Gastroesophageal sphincter (tissue), 4 donors: ENCODE measurements at regions not wholly inside any gene's neighbourhood (a gene's known extent, or its start where the extent isn't known, plus 50 kb on each side); places are given as distances from the start of the nearest gene placed in this dataset.

Experiments used
- ATAC-seq: fragments of 150-250 bp; one replicate; pipeline ENCODE4 v1.9.1; 2016; ENCODE audit warnings: mild to moderate bottlenecking, moderate library complexity
- H3K27ac ChIP-seq, 4 donors: fragments of 200-600 bp; sonication (generic) in 3 of 4; 1 replicate in 3 of 4; 2 replicates in 1 of 4; pipeline ENCODE4 v1.5.1; 2016 to 2019
- H3K27me3 ChIP-seq: fragments of 200-600 bp; sonication (generic); one replicate; pipeline ENCODE4 v1.5.1; 2019
- H3K36me3 ChIP-seq, 2 donors: fragments of 200-600 bp; sonication (generic); one replicate each; pipeline ENCODE4 v1.5.1; 2019; ENCODE audit warnings: control low read depth in 1 of 2
- H3K4me1 ChIP-seq, 3 donors: fragments of 200-600 bp; sonication (generic); 1 replicate in 2 of 3; 2 replicates in 1 of 3; pipeline ENCODE4 v1.5.1; 2016 to 2019; ENCODE audit warnings: control low read depth in 2 of 3
- H3K4me3 ChIP-seq, 2 donors: fragments of 200-600 bp; sonication (generic); one replicate each; pipeline ENCODE4 v1.5.1; 2019; ENCODE audit warnings: mild to moderate bottlenecking in 1 of 2, moderate library complexity in 1 of 2
- H3K9me3 ChIP-seq, 3 donors: fragments of 200-600 bp; sonication (generic); one replicate each; pipeline ENCODE4 v1.5.1; 2017 to 2019; ENCODE audit warnings: control low read depth in 2 of 3
- EP300 ChIP-seq: sonication (generic); formaldehyde crosslinking; IDR thresholded peaks from one replicate; pipeline ENCODE4 v1.6.1; 2017; ENCODE audit warnings: antibody characterized with exemption, mild to moderate bottlenecking
- POLR2A ChIP-seq, 2 donors: fragments of 450-650 bp; IDR thresholded peaks; one replicate each; pipeline ENCODE4 v1.6.1; 2017; ENCODE audit warnings: antibody characterized with exemption in 2 of 2, mild to moderate bottlenecking in 2 of 2, moderate library complexity in 1 of 2
- POLR2AphosphoS5 ChIP-seq: sonication (generic); formaldehyde crosslinking; IDR thresholded peaks from one replicate; pipeline ENCODE4 v1.6.1; 2017; ENCODE audit warnings: antibody characterized with exemption
- WGBS, 2 donors: methylation state at CpG; one replicate each; pipeline ENCODE4 v1.1.5; 2018; ENCODE audit warnings: low coverage in 1 of 2; 5-methylcytosine and 5-hydroxymethylcytosine counted together
- TF ChIP-seq, protein P1 (sequence below), 4 experiments: fragments of 200-600 bp in 2 of 4; fragments of 450-650 bp in 2 of 4; sonication (generic) in 1 of 4; IDR thresholded peaks; one replicate each; pipeline ENCODE4 v1.5.1; 2017 to 2019; ENCODE audit warnings: antibody characterized with exemption in 4 of 4, mild to moderate bottlenecking in 2 of 4, moderate library complexity in 2 of 4

DNA sequence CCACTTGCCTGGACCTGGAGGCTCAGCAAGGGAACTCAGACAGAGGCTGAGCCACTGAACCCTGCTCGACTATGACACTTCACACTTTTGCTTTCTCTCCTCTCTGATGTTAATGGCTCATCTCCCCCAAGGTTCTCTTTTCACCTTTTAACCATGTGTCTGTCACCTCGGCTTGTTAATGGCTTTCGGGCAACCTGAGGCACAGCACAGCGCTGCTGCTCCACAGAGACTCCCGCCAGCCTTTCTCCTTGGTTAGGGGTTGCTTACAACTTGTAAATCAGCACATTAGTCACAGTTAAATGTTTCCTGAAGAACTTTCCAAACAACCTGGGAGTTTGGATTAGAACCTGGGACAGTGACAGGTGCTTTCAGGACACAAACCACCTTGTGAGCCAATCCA lies 136.2 kb upstream of the TBX20 start:
- ATAC-seq = no peak
- Histone ChIP-seq H3K36me3 (no peaks in the 10 kb centered on the region), H3K27ac (no peak overlapping the region), H3K9me3 (no peaks in the 10 kb centered on the region), H3K27me3 (peaks cover 8% of the 10 kb centered on the region), H3K4me1 (no peaks in the 10 kb centered on the region), H3K4me3 (no peak overlapping the region)
- WGBS, 2 donors = 73 to 81% methylated on average over 4 of the region's 5 CpGs
- TF ChIP-seq EP300 (no peak), POLR2A (IDR thresholded peaks at IDR 0.05) (no peak), POLR2AphosphoS5 (no peak)
- TF ChIP-seq, protein P1, sequence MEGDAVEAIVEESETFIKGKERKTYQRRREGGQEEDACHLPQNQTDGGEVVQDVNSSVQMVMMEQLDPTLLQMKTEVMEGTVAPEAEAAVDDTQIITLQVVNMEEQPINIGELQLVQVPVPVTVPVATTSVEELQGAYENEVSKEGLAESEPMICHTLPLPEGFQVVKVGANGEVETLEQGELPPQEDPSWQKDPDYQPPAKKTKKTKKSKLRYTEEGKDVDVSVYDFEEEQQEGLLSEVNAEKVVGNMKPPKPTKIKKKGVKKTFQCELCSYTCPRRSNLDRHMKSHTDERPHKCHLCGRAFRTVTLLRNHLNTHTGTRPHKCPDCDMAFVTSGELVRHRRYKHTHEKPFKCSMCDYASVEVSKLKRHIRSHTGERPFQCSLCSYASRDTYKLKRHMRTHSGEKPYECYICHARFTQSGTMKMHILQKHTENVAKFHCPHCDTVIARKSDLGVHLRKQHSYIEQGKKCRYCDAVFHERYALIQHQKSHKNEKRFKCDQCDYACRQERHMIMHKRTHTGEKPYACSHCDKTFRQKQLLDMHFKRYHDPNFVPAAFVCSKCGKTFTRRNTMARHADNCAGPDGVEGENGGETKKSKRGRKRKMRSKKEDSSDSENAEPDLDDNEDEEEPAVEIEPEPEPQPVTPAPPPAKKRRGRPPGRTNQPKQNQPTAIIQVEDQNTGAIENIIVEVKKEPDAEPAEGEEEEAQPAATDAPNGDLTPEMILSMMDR (IDR thresholded peaks at IDR 0.05) = no peak

DNA sequence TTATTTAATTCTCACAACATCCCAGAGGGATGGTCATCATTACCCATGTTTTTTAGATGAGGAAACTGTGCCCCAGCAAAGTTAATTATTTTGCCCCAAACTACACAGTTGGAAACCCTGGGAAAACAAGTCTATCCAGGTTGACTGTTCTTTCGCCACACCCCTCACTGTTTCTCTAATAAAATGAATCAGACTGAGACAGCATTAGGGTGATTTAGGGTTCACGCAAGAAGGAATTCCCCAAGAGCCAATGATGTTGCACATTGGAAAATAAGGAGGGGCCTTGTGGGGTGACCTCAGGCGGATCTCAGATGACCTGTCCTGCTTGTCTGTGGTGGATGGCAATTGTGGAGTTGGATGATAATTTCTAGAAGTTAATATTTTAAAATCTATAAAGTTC lies 135.7 kb upstream of the TBX20 start:
- no peak overlapping the region for H3K4me3 ChIP-seq
- WGBS, 2 donors = 80 to 96% methylated on average over 1 to 3 of the region's 3 CpGs
- H3K4me1 ChIP-seq = no peaks in the 10 kb centered on the region
- no peak for ATAC-seq
- no peaks in the 10 kb centered on the region for H3K36me3 ChIP-seq
- TF ChIP-seq, protein P1 (IDR thresholded peaks at IDR 0.05) = no peak
- TF ChIP-seq POLR2AphosphoS5 (no peak), EP300 (no peak)
- peaks cover 8% of the 10 kb centered on the region for H3K27me3 ChIP-seq
- no peak overlapping the region for H3K27ac ChIP-seq
- H3K9me3 ChIP-seq = no peaks in the 10 kb centered on the region

- no peak overlapping the region for H3K4me3 ChIP-seq
- no peak overlapping the region for H3K27ac ChIP-seq
- H3K27me3 ChIP-seq = peaks cover 8% of the 10 kb centered on the region
- H3K4me1 ChIP-seq = no peaks in the 10 kb centered on the region
- TF ChIP-seq EP300 (no peak), POLR2AphosphoS5 (no peak), POLR2A (IDR thresholded peaks at IDR 0.05) (no peak)
- TF ChIP-seq, protein P1 (IDR thresholded peaks at IDR 0.05) = no peak
- WGBS, 2 donors = 23 to 58% methylated on average over 10 to 11 of the region's 12 CpGs
- no peak for ATAC-seq
- H3K9me3 ChIP-seq = no peaks in the 10 kb centered on the region
- no peaks in the 10 kb centered on the region for H3K36me3 ChIP-seq
Measured at GRCh38 chr7:35386816-35387706, 133.2 kb upstream of the TBX20 start.

DNA sequence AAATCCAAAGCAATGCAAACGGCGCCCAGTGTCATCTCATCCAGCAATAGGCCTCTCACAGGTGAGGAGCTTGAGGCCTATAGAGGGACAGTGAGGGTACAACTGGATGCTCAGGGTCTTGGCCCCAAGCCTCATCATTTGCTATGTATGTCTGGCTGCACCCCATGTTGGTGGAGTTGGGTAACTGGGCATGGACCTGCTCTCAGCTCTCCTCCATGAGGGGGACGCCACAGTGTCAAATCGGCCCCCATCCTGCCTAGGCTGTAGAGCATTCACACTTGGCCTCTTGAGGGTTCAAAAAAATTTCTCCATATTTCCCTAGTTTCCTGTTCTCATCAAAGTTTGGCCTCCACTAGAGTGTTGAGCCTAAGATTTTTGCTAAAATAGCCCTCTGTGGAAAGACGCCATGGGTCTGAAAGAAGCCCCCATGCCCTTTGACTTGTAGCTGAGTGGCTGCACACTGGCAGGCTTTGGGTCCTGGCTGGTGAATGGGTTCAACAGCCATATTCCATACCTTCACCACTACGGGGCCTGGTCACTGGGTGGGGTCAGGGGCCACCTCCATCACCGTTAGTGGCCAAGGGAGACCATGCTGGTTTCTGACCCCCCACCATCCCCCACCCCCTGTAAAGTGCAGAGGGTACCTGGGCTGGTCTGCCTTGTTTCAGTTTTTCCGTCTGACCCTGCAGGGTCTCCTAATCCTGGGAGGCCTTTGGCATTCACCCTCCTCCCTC lies 132.3 kb upstream of the TBX20 start:
- Histone ChIP-seq H3K36me3 (no peaks in the 10 kb centered on the region), H3K9me3 (no peaks in the 10 kb centered on the region), H3K27ac (no peak overlapping the region), H3K4me3 (no peak overlapping the region), H3K27me3 (peaks cover 6% of the 10 kb centered on the region), H3K4me1 (no peaks in the 10 kb centered on the region)
- ATAC-seq = no peak
- 91 to 93% methylated on average over 5 to 7 of the region's 8 CpGs for WGBS, 2 donors
- no peak for TF ChIP-seq EP300
- TF ChIP-seq POLR2A (IDR thresholded peaks at IDR 0.05) = no peak
- no peak for TF ChIP-seq POLR2AphosphoS5
- TF ChIP-seq, protein P1 (IDR thresholded peaks at IDR 0.05) = no peak
